ENCODE measurements at regions not wholly inside any gene's neighbourhood (a gene's known extent, or its start where the extent isn't known, plus 50 kb on each side); places are given as distances from the start of the nearest gene placed in this dataset.

- TF ChIP-seq CTCF (IDR thresholded peaks at IDR 0.05) (no peak), POLR2A (IDR thresholded peaks at IDR 0.05) (no peak)
Observed at GRCh38 chr12:93115646-93116045, 186.6 kb upstream of the EEA1 start.
